Neural cell (in vitro differentiated cells): ENCODE measurements at regions not wholly inside any gene's neighbourhood (a gene's known extent, or its start where the extent isn't known, plus 50 kb on each side); places are given as distances from the start of the nearest gene placed in this dataset.

ENCODE experiments used
- H2AFZ ChIP-seq: fragments of 200-600, 300-800 bp; sonication (generic), shearing (Covaris generic); 2 replicates; pipeline ENCODE4 v1.6.0; 2014; ENCODE audit warnings: low read depth, mild to moderate bottlenecking, antibody characterized with exemption, low read length, moderate library complexity
- H3F3A ChIP-seq: fragments of 200-600 bp; shearing (Covaris generic); 2 replicates; pipeline ENCODE4 v1.6.1; 2016; ENCODE audit warnings: mild to moderate bottlenecking, moderate library complexity, mixed read lengths, antibody characterized with exemption, low read length; ENCODE audit not compliant: insufficient read depth, poor library complexity, severe bottlenecking
- H3K27ac ChIP-seq: fragments of 200-600, 300-800 bp; sonication (generic), shearing (Covaris generic); 2 replicates; pipeline ENCODE4 v1.5.1; 2014; ENCODE audit warnings: mild to moderate bottlenecking, low read length, moderate library complexity
- H3K27me3 ChIP-seq: fragments of 300-800, 200-600 bp; sonication (generic), shearing (Covaris generic); 2 replicates; pipeline ENCODE4 v1.6.0; 2014; ENCODE audit warnings: mild to moderate bottlenecking, low read depth, low read length, moderate library complexity; ENCODE audit not compliant: insufficient read depth
- H3K36me3 ChIP-seq: fragments of 300-800, 200-600 bp; sonication (generic), shearing (Covaris generic); 2 replicates; pipeline ENCODE4 v1.5.1; 2014; ENCODE audit warnings: mild to moderate bottlenecking, antibody characterized with exemption, low read length, moderate library complexity; ENCODE audit not compliant: insufficient read depth
- H3K4me2 ChIP-seq: fragments of 300-800, 200-600 bp; sonication (generic), shearing (Covaris generic); 2 replicates; pipeline ENCODE4 v1.6.0; 2014; ENCODE audit warnings: mild to moderate bottlenecking, low read length
- H3K4me3 ChIP-seq: fragments of 300-800, 200-600 bp; sonication (generic), shearing (Covaris generic); 2 replicates; pipeline ENCODE4 v1.5.1; 2014; ENCODE audit warnings: mild to moderate bottlenecking, low read length, moderate library complexity
- H3K79me2 ChIP-seq: fragments of 200-600 bp; shearing (Covaris generic); replicated peaks from 2 replicates; pipeline ENCODE4 v1.6.0; 2014; ENCODE audit warnings: mild to moderate bottlenecking, low read length, moderate library complexity; ENCODE audit not compliant: insufficient read depth
- H3K9ac ChIP-seq: fragments of 300-800, 200-600 bp; sonication (generic), shearing (Covaris generic); 2 replicates; pipeline ENCODE4 v1.6.1; 2016; ENCODE audit warnings: mild to moderate bottlenecking, low read length, mixed read lengths
- H3K9me2 ChIP-seq: fragments of 200-600 bp; shearing (Covaris generic); 2 replicates; pipeline ENCODE4 v1.6.1; 2016; ENCODE audit warnings: mild to moderate bottlenecking, low read length, mixed read lengths; ENCODE audit not compliant: insufficient read depth
- H3K9me3 ChIP-seq: fragments of 200-600, 300-800 bp; sonication (generic), shearing (Covaris generic); 2 replicates; pipeline ENCODE4 v1.6.1; 2016; ENCODE audit warnings: mild to moderate bottlenecking, mixed run types, low read length, moderate library complexity, mixed read lengths
- H4K20me1 ChIP-seq: fragments of 200-600 bp; shearing (Covaris generic); 2 replicates; pipeline ENCODE4 v1.6.1; 2016; ENCODE audit warnings: mild to moderate bottlenecking, mixed run types; ENCODE audit not compliant: insufficient read depth
- CTCF ChIP-seq: fragments of 450-650 bp; IDR thresholded peaks from 2 replicates; pipeline ENCODE4 v1.5.1; 2014; ENCODE audit warnings: antibody characterized with exemption, mild to moderate bottlenecking, moderate library complexity; ENCODE audit not compliant: poor library complexity, severe bottlenecking
- EP300 ChIP-seq: fragments of 450-650 bp; conservative IDR thresholded peaks from 2 replicates; pipeline ENCODE4 v1.6.1; 2014; ENCODE audit warnings: antibody characterized with exemption, mild to moderate bottlenecking, moderate library complexity; ENCODE audit not compliant: poor library complexity, severe bottlenecking
- EZH2 ChIP-seq: fragments of 200-600, 300-800 bp; shearing (Covaris generic), sonication (generic); IDR thresholded peaks from 2 replicates; pipeline ENCODE4 v1.6.1; 2014; ENCODE audit warnings: antibody characterized with exemption, low read length, borderline replicate concordance, mild to moderate bottlenecking; ENCODE audit not compliant: insufficient read depth, poor library complexity, severe bottlenecking
- MXI1 ChIP-seq: fragments of 450-650 bp; conservative IDR thresholded peaks from 2 replicates; pipeline ENCODE4 v1.6.1; 2014; ENCODE audit warnings: antibody characterized with exemption, mild to moderate bottlenecking; ENCODE audit not compliant: poor library complexity, severe bottlenecking
- POLR2AphosphoS5 ChIP-seq: IDR thresholded peaks from 2 replicates; pipeline ENCODE4 v1.6.1; 2012
- RAD21 ChIP-seq: fragments of 450-650 bp; conservative IDR thresholded peaks from 2 replicates; pipeline ENCODE4 v1.6.1; 2014; ENCODE audit warnings: antibody characterized with exemption, mild to moderate bottlenecking, moderate library complexity
- REST ChIP-seq: IDR thresholded peaks from 2 replicates; pipeline ENCODE4 v1.6.1; 2012; ENCODE audit warnings: borderline replicate concordance
- SMC3 ChIP-seq: fragments of 450-650 bp; conservative IDR thresholded peaks from 2 replicates; pipeline ENCODE4 v1.6.1; 2014; ENCODE audit warnings: antibody characterized with exemption, mild to moderate bottlenecking, moderate library complexity; ENCODE audit not compliant: poor library complexity
- TAF1 ChIP-seq: IDR thresholded peaks from 2 replicates; pipeline ENCODE4 v1.6.1; 2012; ENCODE audit warnings: low read depth

- Histone ChIP-seq H4K20me1 (no peaks in the 10 kb centered on the region), H3K27ac (no peak overlapping the region), H2AFZ (no peak overlapping the region), H3K36me3 (no peaks in the 10 kb centered on the region), H3K79me2 (no peaks in the 10 kb centered on the region), H3K9ac (no peak overlapping the region), H3F3A (no peaks in the 10 kb centered on the region), H3K4me3 (no peak overlapping the region), H3K9me2 (no peaks in the 10 kb centered on the region), H3K27me3 (no peaks in the 10 kb centered on the region), H3K9me3 (no peaks in the 10 kb centered on the region), H3K4me2 (no peak overlapping the region)
- TF ChIP-seq SMC3 (no peak), TAF1 (no peak), CTCF (no peak), RAD21 (no peak), EP300 (no peak), EZH2 (no peak), POLR2AphosphoS5 (no peak), MXI1 (no peak), REST (no peak)
Observed at GRCh38 chr22:49569286-49570031, 258.2 kb downstream of the BRD1 start.

- Histone ChIP-seq H3K4me2 (no peak overlapping the region), H3K79me2 (no peaks in the 10 kb centered on the region), H2AFZ (no peak overlapping the region), H3K36me3 (no peaks in the 10 kb centered on the region), H3F3A (no peaks in the 10 kb centered on the region), H4K20me1 (no peaks in the 10 kb centered on the region), H3K27me3 (no peaks in the 10 kb centered on the region), H3K9ac (no peak overlapping the region), H3K4me3 (no peak overlapping the region), H3K9me2 (no peaks in the 10 kb centered on the region), H3K9me3 (no peaks in the 10 kb centered on the region), H3K27ac (no peak overlapping the region)
- TF ChIP-seq MXI1 (no peak), EZH2 (no peak), TAF1 (no peak), RAD21 (no peak), SMC3 (no peak), CTCF (no peak)
Observed at GRCh38 chr22:49568751-49569285, 258.9 kb downstream of the BRD1 start.
